ENCODE measurements at regions not wholly inside any gene's neighbourhood (a gene's known extent, or its start where the extent isn't known, plus 50 kb on each side); places are given as distances from the start of the nearest gene placed in this dataset.

GRCh38 chr10:84053626-84054025 is 85.7 kb upstream of the GHITM start:
- no peak for DNase-seq (ENCODE audit: low spot score)

GRCh38 chr10:84054743-84055142 is 84.6 kb upstream of the GHITM start:
- no peak for DNase-seq (ENCODE audit: low spot score)

GRCh38 chr10:84059526-84059925 is 79.8 kb upstream of the GHITM start:
- DNase-seq (ENCODE audit: low spot score): no peak

- no peak for DNase-seq (ENCODE audit: low spot score)
These were observed 75.9 kb upstream of the GHITM start for GRCh38 chr10:84063440-84063839.

- no peak for DNase-seq (ENCODE audit: low spot score)
These were observed 73.3 kb upstream of the GHITM start for GRCh38 chr10:84065804-84066601.

GRCh38 chr10:84074521-84074920 is 64.8 kb upstream of the GHITM start:
- no peak for DNase-seq (ENCODE audit: low spot score)

- DNase-seq (ENCODE audit: low spot score): no peak
These were observed 63.9 kb upstream of the GHITM start for GRCh38 chr10:84075226-84076046.

- DNase-seq (ENCODE audit: low spot score): no peak
These were observed 63.3 kb upstream of the GHITM start for GRCh38 chr10:84076047-84076388.

GRCh38 chr10:84076540-84077195 is 62.6 kb upstream of the GHITM start:
- DNase-seq (ENCODE audit: low spot score): no peak

GRCh38 chr10:84077768-84078167 is 61.5 kb upstream of the GHITM start:
- DNase-seq (ENCODE audit: low spot score): no peak

GRCh38 chr10:84078771-84079170 is 60.5 kb upstream of the GHITM start:
- DNase-seq (ENCODE audit: low spot score): no peak

GRCh38 chr10:84084342-84084741 is 55.0 kb upstream of the GHITM start:
- DNase-seq (ENCODE audit: low spot score): no peak

GRCh38 chr10:84087202-84087601 is 52.1 kb upstream of the GHITM start:
- DNase-seq (ENCODE audit: low spot score): no peak

- no peak for DNase-seq (ENCODE audit: low spot score)
These were observed 50.7 kb upstream of the GHITM start for GRCh38 chr10:84088626-84089025.

GRCh38 chr10:84089162-84089561 is 50.1 kb upstream of the GHITM start:
- DNase-seq (ENCODE audit: low spot score): no peak
